Suppressor macrophage (primary cell): ENCODE measurements at regions not wholly inside any gene's neighbourhood (a gene's known extent, or its start where the extent isn't known, plus 50 kb on each side); places are given as distances from the start of the nearest gene placed in this dataset.

ENCODE experiments used
- DNase-seq, 4 experiments: peaks; one replicate each; pipeline ENCODE4 v3.0.0-alpha.2; 2020 to 2022

DNA sequence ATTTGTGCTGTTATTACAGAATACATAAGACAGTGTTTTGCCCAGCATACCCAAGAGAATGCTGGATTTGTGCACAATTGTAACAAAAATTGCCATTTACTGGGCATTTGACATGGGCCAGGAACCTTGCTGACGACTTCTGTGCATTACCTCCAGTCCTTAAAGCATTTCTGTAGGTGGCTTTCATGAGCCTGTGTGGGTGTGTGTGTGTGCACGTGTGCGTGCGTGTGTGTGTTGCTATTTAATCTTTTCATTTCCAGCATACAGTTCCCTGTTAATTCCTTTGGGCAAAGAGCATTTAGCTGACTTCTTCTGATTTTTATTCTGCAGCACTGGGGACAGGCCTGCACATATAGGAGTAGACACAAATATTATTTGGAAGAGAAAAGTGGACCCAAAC, 134.4 kb downstream of the CYLD start:
- DNase-seq, result no peak

- DNase-seq, result no peak
These were observed 126.7 kb downstream of the CYLD start for GRCh38 chr16:50868577-50868976.

DNA sequence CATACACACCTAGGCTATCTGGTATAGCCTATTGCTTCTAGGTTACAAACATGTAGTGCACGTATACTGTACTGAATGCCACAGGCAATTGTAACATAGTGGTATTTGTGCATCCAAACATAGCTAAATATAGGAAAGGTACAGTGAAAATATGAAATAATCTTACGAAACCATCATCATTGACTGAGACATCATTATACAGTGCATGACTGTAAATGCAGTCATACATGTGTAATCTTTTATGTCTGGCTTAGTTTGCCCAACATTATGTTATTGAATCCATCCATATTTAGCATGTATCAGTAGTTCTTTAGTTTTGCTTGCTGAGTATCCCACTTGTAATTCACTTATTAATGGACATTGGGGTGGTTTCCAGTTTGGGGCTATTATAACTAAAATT, 124.9 kb downstream of the CYLD start:
- DNase-seq, result no peak

DNA sequence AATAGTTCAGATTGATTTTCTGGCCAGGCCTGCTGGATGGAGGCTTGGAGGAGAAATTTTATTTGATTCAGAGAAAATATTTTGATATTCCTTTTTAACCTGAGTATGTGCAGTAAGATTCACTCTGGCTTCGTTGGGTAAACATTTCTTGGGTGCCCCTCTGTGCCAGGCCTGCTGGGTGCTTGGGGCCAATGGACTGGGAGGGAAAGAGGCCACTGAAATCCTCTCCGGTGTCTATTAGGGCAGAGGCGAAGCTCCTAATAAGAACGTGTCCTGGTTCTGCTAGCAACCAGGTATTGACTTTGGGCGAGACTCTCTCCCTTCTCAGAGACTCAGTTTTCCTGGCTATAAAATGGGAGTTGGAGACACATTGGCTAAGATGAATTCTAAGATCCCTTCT, 122.5 kb downstream of the CYLD start:
- no peak for DNase-seq

GRCh38 chr16:50863644-50864144, 121.8 kb downstream of the CYLD start:
- no peak for DNase-seq

- DNase-seq, result no peak
These were observed 121.1 kb downstream of the CYLD start for GRCh38 chr16:50862818-50863643.

GRCh38 chr16:50861970-50862411, 120.1 kb downstream of the CYLD start:
- no peak for DNase-seq

DNA sequence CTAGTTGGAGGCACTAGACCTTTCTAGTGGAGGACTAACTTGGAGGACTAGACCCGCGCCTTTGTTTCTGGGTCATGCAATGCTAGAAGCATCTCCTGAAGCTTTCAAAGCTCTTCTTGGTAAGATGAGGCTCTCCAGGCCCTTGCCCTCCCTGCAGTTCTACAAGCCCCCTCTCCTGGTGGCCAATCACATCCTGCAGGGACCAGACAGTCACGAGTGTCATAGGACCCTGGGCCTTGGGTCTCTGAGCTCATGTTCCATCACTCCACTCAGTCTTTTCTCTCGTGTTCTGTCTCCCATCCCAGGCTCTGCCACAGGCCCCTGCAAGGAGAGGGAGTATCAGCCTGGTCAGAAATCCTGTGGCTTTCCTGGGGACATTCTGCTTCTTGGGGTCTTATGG, 119.6 kb downstream of the CYLD start:
- DNase-seq, result no peak

- DNase-seq, result no peak
These were observed 117.9 kb downstream of the CYLD start for GRCh38 chr16:50859628-50860360.

DNA sequence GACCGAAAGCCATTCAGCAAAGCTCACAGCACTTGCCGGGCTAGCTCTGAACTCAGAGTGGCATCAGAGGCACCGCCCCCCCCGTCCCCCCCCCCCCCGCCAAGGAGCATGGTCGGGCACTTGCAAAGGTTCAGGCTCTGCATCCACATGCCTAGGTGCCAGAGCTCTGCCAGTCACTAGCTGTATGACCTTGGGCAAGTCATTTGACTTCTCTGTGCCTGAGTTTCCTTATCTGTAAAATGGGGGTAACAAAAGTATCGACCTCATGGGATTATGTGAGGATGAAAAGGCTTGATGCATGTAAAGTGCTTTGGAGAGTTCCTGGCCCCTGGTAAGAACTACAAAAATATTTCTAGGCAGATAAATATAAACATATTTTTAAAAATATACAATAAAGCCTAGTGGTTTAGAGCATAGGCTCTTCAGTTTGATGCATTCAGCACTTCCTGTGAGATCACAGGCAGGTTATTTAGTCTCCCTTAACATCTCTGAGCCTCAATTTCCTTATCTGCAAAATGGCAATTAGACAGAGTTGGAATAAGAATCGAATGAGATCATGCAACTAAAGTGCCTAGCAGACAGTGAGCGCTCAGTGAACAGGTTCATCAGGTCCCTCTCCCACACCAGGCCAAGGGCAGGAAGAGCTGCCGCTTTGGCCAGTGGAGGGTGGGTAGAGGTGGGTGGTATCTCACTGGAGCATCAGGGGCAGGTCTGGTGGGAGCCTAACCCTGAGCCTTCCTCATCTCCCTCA, 117.2 kb downstream of the CYLD start:
- no peak for DNase-seq

GRCh38 chr16:50858376-50858775, 116.5 kb downstream of the CYLD start:
- no peak for DNase-seq

GRCh38 chr16:50857881-50858280, 116.0 kb downstream of the CYLD start:
- no peak for DNase-seq

DNA sequence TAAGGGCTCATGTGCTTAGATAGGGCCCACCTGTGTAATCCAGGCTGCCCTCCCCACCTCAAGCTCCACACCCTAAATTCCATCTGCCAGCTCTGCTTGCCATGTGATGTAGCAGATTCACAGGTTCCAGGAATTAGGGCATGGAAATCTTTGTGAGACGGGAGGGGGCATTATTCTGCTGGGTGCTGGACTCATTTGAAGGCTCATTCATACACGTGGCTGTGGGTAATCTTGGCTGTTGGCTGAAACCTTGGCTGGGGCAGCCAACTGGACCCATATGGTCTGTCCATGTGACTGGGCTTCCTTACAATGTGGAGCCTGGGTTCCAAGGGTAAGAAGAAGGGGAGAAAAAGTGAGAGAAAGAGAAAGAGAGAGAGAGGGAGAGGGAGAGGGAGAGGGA, 115.1 kb downstream of the CYLD start:
- no peak for DNase-seq

GRCh38 chr16:50853329-50853728, 111.4 kb downstream of the CYLD start:
- DNase-seq, result no peak
